H9 (cell line): ENCODE measurements at regions not wholly inside any gene's neighbourhood (a gene's known extent, or its start where the extent isn't known, plus 50 kb on each side); places are given as distances from the start of the nearest gene placed in this dataset.

ENCODE experiments used
- DNase-seq: peaks from one replicate; pipeline ENCODE4 v3.0.0-alpha.2; 2017
- H2AFZ ChIP-seq: one replicate; pipeline ENCODE4 v1.6.1; 2013; ENCODE audit warnings: mild to moderate bottlenecking, low read length, control low read depth, moderate library complexity
- H2AK5ac ChIP-seq: 2 replicates; pipeline ENCODE4 v1.6.1; 2013; ENCODE audit warnings: low read length, control low read depth, mixed read lengths; ENCODE audit not compliant: insufficient read length
- H2BK120ac ChIP-seq: one replicate; pipeline ENCODE4 v1.6.1; 2013; ENCODE audit warnings: low read depth, mild to moderate bottlenecking, low read length, control low read depth, inconsistent platforms; ENCODE audit not compliant: poor library complexity, severe bottlenecking
- H2BK12ac ChIP-seq: 2 replicates; pipeline ENCODE4 v1.6.1; 2013; ENCODE audit warnings: low read length, control low read depth, mixed read lengths, low read depth; ENCODE audit not compliant: insufficient read length
- H2BK15ac ChIP-seq: 2 replicates; pipeline ENCODE4 v1.6.1; 2013; ENCODE audit warnings: low read depth, low read length, control low read depth
- H2BK20ac ChIP-seq: one replicate; pipeline ENCODE4 v1.6.1; 2013; ENCODE audit warnings: low read depth, mild to moderate bottlenecking, low read length, control low read depth, inconsistent platforms; ENCODE audit not compliant: poor library complexity, severe bottlenecking
- H2BK5ac ChIP-seq: 2 replicates; pipeline ENCODE4 v1.6.1; 2013; ENCODE audit warnings: low read length, control low read depth, mixed read lengths; ENCODE audit not compliant: insufficient read length
- H3K14ac ChIP-seq: 2 replicates; pipeline ENCODE4 v1.6.1; 2013; ENCODE audit warnings: low read length, control low read depth; ENCODE audit not compliant: insufficient read depth
- H3K18ac ChIP-seq: 2 replicates; pipeline ENCODE4 v1.6.1; 2013; ENCODE audit warnings: low read depth, mild to moderate bottlenecking, mixed read lengths, low read length, control low read depth; ENCODE audit not compliant: insufficient read length
- H3K23ac ChIP-seq: 2 replicates; pipeline ENCODE4 v1.6.1; 2013; ENCODE audit warnings: low read length, control low read depth, mixed read lengths, low read depth; ENCODE audit not compliant: insufficient read length
- H3K23me2 ChIP-seq: 2 replicates; pipeline ENCODE4 v1.6.1; 2013; ENCODE audit warnings: low read depth, mild to moderate bottlenecking, mixed read lengths, low read length, control low read depth; ENCODE audit not compliant: insufficient read length, poor library complexity, severe bottlenecking
- H3K27ac ChIP-seq: 2 replicates; pipeline ENCODE4 v1.5.1; 2013; ENCODE audit warnings: low read length, control low read depth, mixed read lengths, low read depth; ENCODE audit not compliant: insufficient read length
- H3K27me3 ChIP-seq: 2 replicates; pipeline ENCODE4 v1.6.1; 2013; ENCODE audit warnings: low read length, control low read depth, inconsistent platforms; ENCODE audit not compliant: insufficient read depth
- H3K4ac ChIP-seq: 2 replicates; pipeline ENCODE4 v1.6.1; 2013; ENCODE audit warnings: low read depth, mild to moderate bottlenecking, control low read depth, inconsistent platforms, low read length, moderate library complexity
- H3K4me1 ChIP-seq: 2 replicates; pipeline ENCODE4 v1.6.1; 2013; ENCODE audit warnings: low read length, control low read depth, inconsistent platforms; ENCODE audit not compliant: insufficient read depth
- H3K4me2 ChIP-seq: 2 replicates; pipeline ENCODE4 v1.6.1; 2013; ENCODE audit warnings: low read length, control low read depth, mixed read lengths; ENCODE audit not compliant: insufficient read length, insufficient read depth
- H3K56ac ChIP-seq: 2 replicates; pipeline ENCODE4 v1.6.1; 2013; ENCODE audit warnings: low read depth, mild to moderate bottlenecking, mixed read lengths, low read length, control low read depth; ENCODE audit not compliant: insufficient read length
- H3K79me1 ChIP-seq: 2 replicates; pipeline ENCODE4 v1.6.1; 2013; ENCODE audit warnings: low read depth, mild to moderate bottlenecking, moderate library complexity, low read length, control low read depth, inconsistent platforms; ENCODE audit not compliant: insufficient read depth, poor library complexity, severe bottlenecking
- H3K79me2 ChIP-seq: 2 replicates; pipeline ENCODE4 v1.6.1; 2013; ENCODE audit warnings: low read length, control low read depth, inconsistent platforms; ENCODE audit not compliant: insufficient read depth
- H3K9ac ChIP-seq: 2 replicates; pipeline ENCODE4 v1.6.1; 2013; ENCODE audit warnings: low read length, control low read depth, mixed read lengths; ENCODE audit not compliant: insufficient read length; ENCODE audit errors: extremely low read depth
- H3K9me3 ChIP-seq: one replicate; pipeline ENCODE4 v1.6.1; 2013; ENCODE audit warnings: low read depth, low read length, inconsistent platforms; ENCODE audit not compliant: control insufficient read depth
- H3T11ph ChIP-seq: one replicate; pipeline ENCODE4 v1.6.1; 2013; ENCODE audit warnings: mild to moderate bottlenecking, low read length, control low read depth, inconsistent platforms
- H4K20me1 ChIP-seq: one replicate; pipeline ENCODE4 v1.6.1; 2013; ENCODE audit not compliant: control insufficient read depth, insufficient read length, insufficient read depth
- H4K5ac ChIP-seq: 2 replicates; pipeline ENCODE4 v1.6.1; 2013; ENCODE audit warnings: low read depth, mild to moderate bottlenecking, mixed read lengths, low read length, control low read depth; ENCODE audit not compliant: insufficient read length
- H4K8ac ChIP-seq: replicated peaks from 2 replicates; pipeline ENCODE4 v1.6.1; 2013; ENCODE audit warnings: low read length, control low read depth, mixed read lengths, low read depth; ENCODE audit not compliant: insufficient read length
- H4K91ac ChIP-seq: 2 replicates; pipeline ENCODE4 v1.6.1; 2013; ENCODE audit warnings: low read depth, mild to moderate bottlenecking, moderate library complexity, mixed read lengths, low read length, control low read depth; ENCODE audit not compliant: insufficient read length
- H3K27ac Mint-ChIP-seq, 3 experiments: 2 replicates in 2 of 3; 3 replicates in 1 of 3; pipeline ENCODE4 v1.8.0; 2020 to 2021; ENCODE audit warnings: mixed read lengths in 3 of 3, mild to moderate bottlenecking in 1 of 3, moderate library complexity in 1 of 3
- H3K27me3 Mint-ChIP-seq: 2 replicates; pipeline ENCODE4 v1.8.0; 2021; ENCODE audit warnings: low read depth, mild to moderate bottlenecking, moderate library complexity, mixed read lengths
- H3K36me3 Mint-ChIP-seq, 3 experiments: 2 replicates in 2 of 3; 3 replicates in 1 of 3; pipeline ENCODE4 v1.8.0; 2020 to 2021; ENCODE audit warnings: low read depth in 3 of 3, mixed read lengths in 3 of 3; ENCODE audit not compliant: insufficient read depth in 1 of 3
- H3K4me1 Mint-ChIP-seq, 2 experiments: 2 replicates each; pipeline ENCODE4 v1.8.0; 2020; ENCODE audit warnings: mixed read lengths in 2 of 2
- H3K4me3 Mint-ChIP-seq, 2 experiments: 2 replicates in 1 of 2; 3 replicates in 1 of 2; pipeline ENCODE4 v1.8.0; 2020 to 2021; ENCODE audit warnings: mild to moderate bottlenecking in 2 of 2, mixed read lengths in 2 of 2, moderate library complexity in 1 of 2
- H3K9me3 Mint-ChIP-seq, 2 experiments: 2 replicates in 1 of 2; 3 replicates in 1 of 2; pipeline ENCODE4 v1.8.0; 2020; ENCODE audit warnings: mild to moderate bottlenecking in 2 of 2, mixed read lengths in 2 of 2, moderate library complexity in 1 of 2
- CTCF ChIP-seq: fragments of 200-600 bp; sonication (generic); conservative IDR thresholded peaks from 3 replicates; pipeline ENCODE4 v1.8.0; 2021; ENCODE audit warnings: antibody characterized with exemption, mild to moderate bottlenecking
- WGBS: extraction: QIAGEN DNeasy Blood & Tissue Kit; methylation state at CpG from one replicate; pipeline ENCODE4 v1.1.7; 2013; ENCODE audit warnings: missing lambda C conversion rate, low lambda C conversion rate, mixed read lengths; ENCODE audit not compliant: insufficient read length; ENCODE audit errors: extremely low coverage; 5-methylcytosine and 5-hydroxymethylcytosine counted together

- no peaks in the 10 kb centered on the region for H3K4me1 ChIP-seq
- no peak overlapping the region for H2BK12ac ChIP-seq
- H2BK120ac ChIP-seq = no peak overlapping the region
- Mint-ChIP-seq H3K4me3 (no peak overlapping the region), H3K27ac (no peak overlapping the region), H3K9me3 (peaks cover 20 to 27% of the 10 kb centered on the region in 2 experiments), H3K4me1 (no peaks in the 10 kb centered on the region), H3K27me3 (no peaks in the 10 kb centered on the region), H3K36me3 (peaks cover 5 to 15% (median 9%) of the 10 kb centered on the region in 3 experiments; a peak in 4 of 7 replicates)
- H2BK20ac ChIP-seq = no peak overlapping the region
- H2AFZ ChIP-seq = no peak overlapping the region
- H3K56ac ChIP-seq = no peak overlapping the region
- no peak overlapping the region for H3K9ac ChIP-seq
- no peak overlapping the region for H4K5ac ChIP-seq
- no peak overlapping the region for H4K91ac ChIP-seq
- no peak overlapping the region for H3K4me2 ChIP-seq
- H3K18ac ChIP-seq = no peak overlapping the region
- H2AK5ac ChIP-seq = no peak overlapping the region
- H3K14ac ChIP-seq = no peak overlapping the region
- H3K9me3 ChIP-seq = no peaks in the 10 kb centered on the region
- no peak overlapping the region for H3K27ac ChIP-seq
- WGBS = no CpG with 5 or more reads among the region's 3 CpGs
- H2BK5ac ChIP-seq = no peak overlapping the region
- DNase-seq = no peak
- H4K20me1 ChIP-seq = no peaks in the 10 kb centered on the region
- H3K23me2 ChIP-seq = no peaks in the 10 kb centered on the region
- no peak overlapping the region for H3T11ph ChIP-seq
- H3K79me1 ChIP-seq = no peaks in the 10 kb centered on the region
- no peak overlapping the region for H3K23ac ChIP-seq
- H3K79me2 ChIP-seq = no peaks in the 10 kb centered on the region
- no peaks in the 10 kb centered on the region for H3K27me3 ChIP-seq
- TF ChIP-seq CTCF = no peak
- H4K8ac ChIP-seq = no peak overlapping the region
- H3K4ac ChIP-seq = no peak overlapping the region
- H2BK15ac ChIP-seq = no peak overlapping the region
Measured at GRCh38 chr6:142501795-142502194, 200.0 kb downstream of the ADGRG6 start.
